Adrenal gland (tissue), 5 donors: ENCODE measurements at regions not wholly inside any gene's neighbourhood (a gene's known extent, or its start where the extent isn't known, plus 50 kb on each side); places are given as distances from the start of the nearest gene placed in this dataset.

Experiments used
- CTCF ChIP-seq, 6 experiments: fragments of 450-650 bp in 4 of 6; fragments of 200-600 bp in 2 of 6; sonication (generic) in 1 of 6; IDR thresholded peaks; 1 replicate in 5 of 6; 2 replicates in 1 of 6; pipeline versions ENCODE4 v1.5.1 to v1.8.0; 2016 to 2021; ENCODE audit warnings: antibody characterized with exemption in 6 of 6, mild to moderate bottlenecking in 2 of 6, moderate library complexity in 1 of 6
- POLR2A ChIP-seq, 2 donors: fragments of 450-650 bp; IDR thresholded peaks; one replicate each; pipeline ENCODE4 v1.6.1; 2017; ENCODE audit warnings: antibody characterized with exemption in 2 of 2, mild to moderate bottlenecking in 2 of 2, moderate library complexity in 1 of 2
- donor health status: DM: no; HTN: no; CAD: no.

GRCh38 chr12:67161322-67161918 lies 107.7 kb upstream of the CAND1 start:
- TF ChIP-seq CTCF (IDR thresholded peaks at IDR 0.05) (peak; percentile 50 to 72 (median 60)), POLR2A (IDR thresholded peaks at IDR 0.05) (no peak)
